LoVo (cell line): ENCODE measurements at regions not wholly inside any gene's neighbourhood (a gene's known extent, or its start where the extent isn't known, plus 50 kb on each side); places are given as distances from the start of the nearest gene placed in this dataset.
"Not testable (repeated sequence)": the region's sequence is repeated elsewhere in the genome, so short reads cannot be mapped to it uniquely, and the experiment has no call there.

ENCODE experiments used
- DNase-seq: peaks from one replicate; pipeline ENCODE4 v3.0.0-alpha.2; 2016; ENCODE audit warnings: low spot score

- no peak for DNase-seq
Measured at GRCh38 chr4:181853881-181854511, 389.2 kb upstream of the TENM3 start.

GRCh38 chr4:181855307-181855706 lies 387.9 kb upstream of the TENM3 start:
- DNase-seq: no peak

- DNase-seq: not testable (repeated sequence)
Measured at GRCh38 chr4:181857471-181857870, 385.7 kb upstream of the TENM3 start.

DNA sequence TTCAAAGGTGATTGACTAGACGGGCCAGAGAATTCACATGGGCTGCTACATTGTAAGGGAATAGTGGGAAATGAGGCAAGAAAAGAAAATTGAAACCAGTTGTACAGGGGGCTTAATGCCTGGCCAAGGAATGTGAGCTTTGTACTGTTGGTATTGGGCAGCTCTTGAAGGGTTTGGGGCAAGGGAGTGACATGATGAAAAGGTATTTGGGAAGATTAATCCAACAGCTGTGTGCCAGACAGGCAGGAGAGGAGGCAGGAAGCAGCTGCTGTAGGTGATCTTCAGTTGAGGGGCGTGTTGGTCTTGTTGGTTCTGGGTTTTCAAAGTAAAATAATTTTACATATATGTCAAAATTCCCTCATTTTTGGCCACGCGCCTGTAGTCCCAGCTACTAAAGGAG lies 384.5 kb upstream of the TENM3 start:
- no peak for DNase-seq

GRCh38 chr4:181859439-181859838 lies 383.8 kb upstream of the TENM3 start:
- no peak for DNase-seq

GRCh38 chr4:181860157-181860556 lies 383.0 kb upstream of the TENM3 start:
- no peak for DNase-seq

DNA sequence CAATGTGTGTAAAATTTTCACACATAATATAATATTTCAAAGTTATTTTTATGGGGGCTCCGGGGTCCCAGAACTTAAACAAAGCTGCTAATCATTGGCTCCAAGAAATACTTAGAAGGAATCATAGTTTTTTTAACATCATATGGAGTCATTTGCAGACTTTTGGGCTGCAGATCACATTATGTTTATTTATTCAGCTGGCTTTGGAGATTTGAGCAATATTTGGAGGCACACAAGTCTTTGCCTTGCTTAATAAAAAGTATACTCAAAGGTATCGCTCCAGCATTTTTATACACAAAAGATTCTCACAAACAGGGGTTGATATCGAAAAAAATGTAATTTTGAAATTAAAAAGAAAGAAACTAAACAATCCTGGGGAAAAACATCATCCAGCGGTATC lies 382.5 kb upstream of the TENM3 start:
- DNase-seq: no peak

DNA sequence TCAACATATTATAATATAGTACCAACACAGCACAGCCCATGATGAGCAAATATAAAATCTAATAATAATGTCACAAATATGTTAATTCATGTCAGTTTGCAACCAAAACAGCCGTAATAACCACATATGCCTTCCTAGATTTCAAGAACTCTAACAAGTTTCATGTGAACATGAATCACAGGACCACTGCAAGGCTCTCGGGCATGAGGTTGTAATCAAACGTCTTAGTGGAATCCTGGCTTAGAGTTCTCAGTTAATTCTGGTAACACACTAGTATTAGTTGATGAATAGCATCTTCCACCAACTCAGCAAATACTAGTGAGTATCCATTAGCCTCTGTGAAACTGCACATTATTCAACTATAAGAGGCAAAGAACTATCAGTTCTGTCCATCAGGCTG lies 379.3 kb upstream of the TENM3 start:
- DNase-seq: no peak

- no peak for DNase-seq
Measured at GRCh38 chr4:181870326-181870725, 372.9 kb upstream of the TENM3 start.

DNA sequence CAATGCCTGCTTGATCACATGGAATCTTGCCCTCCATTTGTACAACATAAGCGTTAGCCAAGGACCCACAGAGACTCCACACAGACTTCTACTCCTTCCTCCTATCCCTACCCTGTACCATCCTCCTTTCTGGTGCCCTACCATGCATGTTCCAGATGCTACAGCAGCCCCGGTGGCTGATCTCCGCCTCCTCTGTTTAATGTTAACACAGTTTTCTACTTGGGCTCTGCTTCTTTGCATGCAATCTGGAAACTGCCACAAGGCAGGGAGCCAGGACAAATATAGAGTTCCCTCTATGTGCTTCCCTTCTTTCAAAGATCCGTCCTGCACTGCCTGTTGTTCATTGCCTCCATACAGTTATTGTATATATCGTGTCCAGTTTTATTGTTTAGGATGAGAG lies 368.6 kb upstream of the TENM3 start:
- DNase-seq: no peak

DNA sequence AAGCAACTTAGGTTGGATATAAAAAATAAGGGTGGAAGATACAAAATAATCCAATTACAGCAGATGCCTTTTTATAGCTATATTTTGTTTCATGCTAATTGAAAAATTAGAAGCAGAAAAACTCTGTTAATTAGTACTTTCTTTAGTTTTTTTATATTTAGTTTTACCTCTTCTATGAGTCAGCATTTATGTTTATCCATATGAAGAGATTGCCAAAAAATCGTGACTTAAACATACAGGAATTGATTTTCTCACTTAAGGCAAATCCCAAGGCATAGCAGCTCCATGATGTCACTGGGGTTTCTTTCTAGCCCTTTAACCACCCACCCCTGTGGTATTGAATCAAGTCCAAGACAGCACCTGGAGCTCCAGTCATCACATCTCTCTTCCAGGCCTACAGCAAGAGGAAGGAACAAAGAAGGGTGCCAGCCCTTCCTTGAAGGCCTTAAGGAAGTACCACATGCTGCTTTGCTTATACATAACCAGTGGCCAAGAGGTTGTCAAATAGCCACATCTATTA lies 365.8 kb upstream of the TENM3 start:
- no peak for DNase-seq

DNA sequence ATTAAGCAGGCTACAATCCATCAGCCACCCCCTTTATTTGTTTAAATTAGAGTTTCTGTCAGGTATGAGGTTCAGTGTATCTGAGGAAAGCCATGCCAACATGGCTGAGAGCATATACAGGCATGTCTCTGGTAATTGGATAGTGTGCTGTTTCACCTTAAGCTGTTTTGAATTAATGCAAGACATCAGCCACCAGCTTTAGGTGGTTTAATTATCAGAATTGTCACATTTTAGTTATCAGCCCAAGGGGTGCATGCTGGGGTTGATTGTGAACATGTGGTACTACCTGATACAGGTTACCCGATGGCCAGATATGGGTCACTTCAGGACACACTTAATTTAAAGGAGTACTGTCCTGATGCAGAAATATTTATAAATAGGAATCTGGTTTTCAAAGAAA lies 353.2 kb upstream of the TENM3 start:
- no peak for DNase-seq

GRCh38 chr4:181890911-181891310 lies 352.3 kb upstream of the TENM3 start:
- DNase-seq: no peak

DNA sequence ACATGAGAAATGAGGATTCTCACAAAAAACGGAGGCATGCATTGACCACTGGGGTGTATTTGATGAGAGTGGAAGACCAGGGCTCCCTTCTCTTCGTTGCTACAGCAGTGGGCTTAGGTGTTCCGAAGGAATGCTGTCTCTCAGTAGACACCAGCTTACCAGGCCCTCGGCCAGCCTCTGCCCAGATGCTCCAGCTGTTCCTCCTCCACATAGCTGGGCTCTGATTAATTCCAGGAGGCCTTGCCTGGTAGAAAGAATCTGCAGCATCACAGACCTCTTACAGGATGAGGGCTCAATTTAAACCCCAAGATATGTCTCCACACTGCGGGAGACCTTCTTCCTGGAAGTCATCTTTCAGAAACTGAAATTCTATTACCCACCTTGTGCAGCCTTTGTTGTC lies 346.6 kb upstream of the TENM3 start:
- DNase-seq: no peak

DNA sequence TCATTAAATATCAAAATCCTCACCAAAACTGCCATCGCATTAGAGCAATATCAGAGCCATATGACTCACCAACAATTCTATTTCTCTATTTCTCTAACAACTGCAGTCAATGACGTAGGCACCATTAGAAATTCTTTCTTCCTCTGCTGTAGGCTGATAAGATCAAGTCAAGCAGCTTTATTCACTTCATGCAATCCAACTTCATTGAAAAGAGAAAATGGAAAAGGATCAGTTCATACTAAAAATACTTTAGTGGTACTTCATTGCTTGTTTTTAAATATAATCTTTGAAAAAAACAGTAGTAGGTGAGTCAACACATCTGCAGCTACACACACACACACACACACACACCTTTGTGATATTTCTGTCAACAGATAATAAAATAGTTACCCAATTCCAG lies 345.3 kb upstream of the TENM3 start:
- no peak for DNase-seq

DNA sequence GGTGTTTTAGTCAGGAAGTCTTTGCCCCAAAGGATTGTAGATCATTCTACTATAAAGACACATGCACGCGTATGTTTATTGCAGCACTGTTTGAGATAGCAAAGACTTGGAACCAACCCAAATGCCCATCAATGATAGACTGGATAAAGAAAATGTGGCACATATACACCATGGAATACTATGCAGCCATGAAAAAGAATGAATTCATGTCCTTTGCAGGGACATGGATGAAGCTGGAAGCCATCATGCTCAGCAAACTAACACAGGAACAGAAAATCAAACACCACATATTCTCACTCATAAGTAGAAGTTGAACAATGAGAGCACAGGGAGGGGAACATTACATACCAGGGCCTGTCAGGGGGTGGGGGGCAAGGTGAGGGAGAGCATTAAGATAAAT lies 340.8 kb upstream of the TENM3 start:
- DNase-seq: not testable (repeated sequence)

- no peak for DNase-seq
Measured at GRCh38 chr4:181905708-181906107, 337.5 kb upstream of the TENM3 start.

GRCh38 chr4:181908168-181908567 lies 335.0 kb upstream of the TENM3 start:
- DNase-seq: no peak

- DNase-seq: no peak
Measured at GRCh38 chr4:181909368-181909767, 333.8 kb upstream of the TENM3 start.

GRCh38 chr4:181911420-181911819 lies 331.8 kb upstream of the TENM3 start:
- no peak for DNase-seq

GRCh38 chr4:181933471-181933870 lies 309.7 kb upstream of the TENM3 start:
- DNase-seq: no peak

GRCh38 chr4:181938631-181939030 lies 304.6 kb upstream of the TENM3 start:
- DNase-seq: no peak

DNA sequence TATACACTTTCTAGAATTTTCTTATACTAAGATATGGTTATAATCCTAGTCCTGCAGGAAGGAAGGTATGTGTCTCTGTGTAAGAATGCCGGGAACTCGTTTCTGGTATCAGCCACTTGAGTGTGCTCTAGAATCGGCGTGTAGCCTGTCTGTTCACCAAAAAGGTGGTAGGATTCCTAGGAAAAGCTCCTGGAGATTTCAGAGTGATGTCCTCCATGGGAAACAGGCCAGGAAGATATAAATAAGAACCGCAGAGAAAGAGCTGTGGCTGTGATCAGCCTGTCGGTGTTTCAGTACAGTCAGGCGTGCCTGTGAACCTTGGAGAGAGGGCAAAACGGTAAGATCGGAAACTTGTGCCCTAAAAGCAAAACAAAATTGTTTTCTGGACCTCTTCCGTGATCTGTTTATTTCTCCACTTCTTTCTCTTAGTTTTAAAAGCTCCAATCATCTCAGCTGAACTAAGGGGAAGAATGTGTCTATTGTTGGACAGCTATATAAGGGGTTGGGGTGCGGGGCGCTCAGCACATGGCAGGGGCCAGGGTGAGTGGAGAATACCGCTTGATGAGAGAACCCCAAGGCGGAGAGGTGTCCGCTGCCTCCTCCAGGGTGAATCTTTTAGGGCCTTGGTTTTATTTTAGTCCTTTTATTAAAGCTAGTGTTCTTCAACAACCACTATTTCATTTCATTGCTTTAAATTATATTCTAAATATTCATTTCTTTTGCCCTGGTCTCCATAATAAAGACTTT lies 303.8 kb upstream of the TENM3 start:
- no peak for DNase-seq

DNA sequence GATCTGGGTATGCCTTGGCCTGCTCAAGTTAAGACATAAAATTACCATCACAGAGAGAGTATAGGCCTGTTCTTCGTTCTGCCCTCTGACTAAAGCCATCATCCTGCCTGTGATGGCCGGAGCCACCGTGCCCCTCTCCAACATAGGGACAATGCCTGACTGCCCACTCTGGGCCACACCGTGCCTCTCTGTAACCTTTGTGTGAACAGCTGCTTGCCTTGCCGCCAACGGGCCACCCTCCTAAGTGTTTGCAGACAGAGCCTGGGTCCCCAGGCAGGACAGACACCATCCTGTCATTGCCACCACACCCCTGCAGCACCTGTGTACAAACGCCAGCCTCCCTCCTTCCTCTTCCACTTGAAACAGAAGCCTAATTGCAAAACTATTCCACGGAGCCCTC lies 298.7 kb upstream of the TENM3 start:
- no peak for DNase-seq
